ENCODE measurements at regions not wholly inside any gene's neighbourhood (a gene's known extent, or its start where the extent isn't known, plus 50 kb on each side); places are given as distances from the start of the nearest gene placed in this dataset.

- no peak for DNase-seq
Observed at GRCh38 chr1:25053576-25054250, 123.6 kb upstream of the RUNX3 start.

GRCh38 chr1:25051906-25052305 lies 121.8 kb upstream of the RUNX3 start:
- no peak for DNase-seq

- no peak for DNase-seq
Observed at GRCh38 chr1:25051504-25051903, 121.4 kb upstream of the RUNX3 start.

GRCh38 chr1:25050165-25050564 lies 120.1 kb upstream of the RUNX3 start:
- no peak for DNase-seq

- DNase-seq, result no peak
Observed at GRCh38 chr1:25049190-25049589, 119.1 kb upstream of the RUNX3 start.

- DNase-seq, result no peak
Observed at GRCh38 chr1:25048728-25049127, 118.7 kb upstream of the RUNX3 start.

GRCh38 chr1:25047506-25048240 lies 117.6 kb upstream of the RUNX3 start:
- no peak for DNase-seq

- no peak for DNase-seq
Observed at GRCh38 chr1:25046194-25046532, 116.1 kb upstream of the RUNX3 start.

- DNase-seq, result no peak
Observed at GRCh38 chr1:25045480-25046193, 115.6 kb upstream of the RUNX3 start.

GRCh38 chr1:25043228-25043580 lies 113.1 kb upstream of the RUNX3 start:
- DNase-seq, result no peak

- no peak for DNase-seq
Observed at GRCh38 chr1:25042331-25043227, 112.5 kb upstream of the RUNX3 start.

GRCh38 chr1:25041916-25042315 lies 111.8 kb upstream of the RUNX3 start:
- no peak for DNase-seq

- no peak for DNase-seq
Observed at GRCh38 chr1:25040122-25040685, 110.1 kb upstream of the RUNX3 start.

GRCh38 chr1:25039229-25039628 lies 109.2 kb upstream of the RUNX3 start:
- DNase-seq, result no peak

GRCh38 chr1:25038699-25039098 lies 108.6 kb upstream of the RUNX3 start:
- DNase-seq, result no peak

- peak; percentile 78 for DNase-seq
Observed at GRCh38 chr1:25037174-25038074, 107.3 kb upstream of the RUNX3 start.

GRCh38 chr1:25036117-25036546 lies 106.1 kb upstream of the RUNX3 start:
- DNase-seq, result peak; percentile 43

- DNase-seq, result no peak
Observed at GRCh38 chr1:25035523-25036116, 105.5 kb upstream of the RUNX3 start.

- DNase-seq, result no peak
Observed at GRCh38 chr1:25034736-25035522, 104.9 kb upstream of the RUNX3 start.

Measured in CD4-positive, alpha-beta T cell treated with Interleukin-12 subunit alpha and Interleukin-12 subunit beta, for 1 hour (primary cell).